ENCODE measurements at regions not wholly inside any gene's neighbourhood (a gene's known extent, or its start where the extent isn't known, plus 50 kb on each side); places are given as distances from the start of the nearest gene placed in this dataset.
"Not testable (repeated sequence)": the region's sequence is repeated elsewhere in the genome, so short reads cannot be mapped to it uniquely, and the experiment has no call there.

DNA sequence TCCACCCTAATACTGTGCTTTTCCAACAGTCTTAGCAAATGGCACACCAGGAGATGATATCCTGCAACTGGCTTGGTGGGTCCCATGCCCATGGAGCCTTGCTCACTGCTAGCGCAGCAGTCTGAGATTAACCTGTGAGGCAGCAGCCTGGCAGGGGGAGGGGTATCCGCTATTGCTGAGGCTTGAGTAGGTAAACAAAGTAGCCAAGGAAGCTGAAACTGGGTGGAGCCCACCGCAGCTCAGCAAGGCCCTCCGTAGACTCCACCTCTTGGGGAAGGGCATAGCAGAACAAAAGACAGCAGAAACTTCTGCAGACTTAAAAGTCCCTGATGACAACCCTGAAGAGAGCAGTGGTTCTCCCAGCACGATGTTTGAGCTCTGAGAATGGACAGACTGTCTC is 399.0 kb downstream of the CCSER2 start:
- TF ChIP-seq, protein P1, sequence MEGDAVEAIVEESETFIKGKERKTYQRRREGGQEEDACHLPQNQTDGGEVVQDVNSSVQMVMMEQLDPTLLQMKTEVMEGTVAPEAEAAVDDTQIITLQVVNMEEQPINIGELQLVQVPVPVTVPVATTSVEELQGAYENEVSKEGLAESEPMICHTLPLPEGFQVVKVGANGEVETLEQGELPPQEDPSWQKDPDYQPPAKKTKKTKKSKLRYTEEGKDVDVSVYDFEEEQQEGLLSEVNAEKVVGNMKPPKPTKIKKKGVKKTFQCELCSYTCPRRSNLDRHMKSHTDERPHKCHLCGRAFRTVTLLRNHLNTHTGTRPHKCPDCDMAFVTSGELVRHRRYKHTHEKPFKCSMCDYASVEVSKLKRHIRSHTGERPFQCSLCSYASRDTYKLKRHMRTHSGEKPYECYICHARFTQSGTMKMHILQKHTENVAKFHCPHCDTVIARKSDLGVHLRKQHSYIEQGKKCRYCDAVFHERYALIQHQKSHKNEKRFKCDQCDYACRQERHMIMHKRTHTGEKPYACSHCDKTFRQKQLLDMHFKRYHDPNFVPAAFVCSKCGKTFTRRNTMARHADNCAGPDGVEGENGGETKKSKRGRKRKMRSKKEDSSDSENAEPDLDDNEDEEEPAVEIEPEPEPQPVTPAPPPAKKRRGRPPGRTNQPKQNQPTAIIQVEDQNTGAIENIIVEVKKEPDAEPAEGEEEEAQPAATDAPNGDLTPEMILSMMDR (IDR thresholded peaks at IDR 0.05; ENCODE audit: borderline replicate concordance, extremely low read depth, insufficient read depth): no peak
- no peak for FAIRE-seq
- H3K9ac ChIP-seq (ENCODE audit: low read length in 3 of 3): no peak overlapping the region

DNA sequence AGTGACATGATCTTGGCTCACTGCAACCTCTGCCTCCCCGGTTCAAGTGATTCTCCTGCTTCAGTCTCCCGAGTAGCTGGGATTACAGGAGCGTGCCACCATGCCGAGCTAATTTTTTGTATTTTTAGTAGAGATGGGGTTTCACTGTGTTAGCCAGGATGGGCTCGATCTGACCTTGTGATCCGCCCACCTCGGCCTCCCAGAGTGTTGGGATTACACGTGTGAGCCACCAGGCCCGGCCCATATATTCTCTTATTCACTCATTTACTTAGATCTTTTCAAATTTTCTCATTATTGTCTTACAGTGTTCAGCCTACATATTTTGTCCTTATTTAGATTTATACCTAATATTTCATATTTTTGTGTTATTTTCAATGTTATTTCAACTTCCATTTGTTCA is 410.7 kb downstream of the CCSER2 start:
- H3K27ac ChIP-seq (ENCODE audit: low read depth in 2 of 2, low read length in 2 of 2); H3K27me3 ChIP-seq (ENCODE audit: control insufficient read depth, insufficient read depth, low read length); H3K9me3 ChIP-seq (ENCODE audit: control insufficient read depth in 2 of 3, insufficient read depth in 1 of 3, low read length in 3 of 3); H3K4me1 ChIP-seq (ENCODE audit: control insufficient read depth in 2 of 3, insufficient read depth in 2 of 3, low read depth in 1 of 3, low read length in 3 of 3); intact Hi-C loops (cut with DNase I); H3K9ac ChIP-seq (ENCODE audit: low read length in 3 of 3); H3K36me3 ChIP-seq (ENCODE audit: control insufficient read depth in 2 of 3, insufficient read depth in 3 of 3, low read length in 3 of 3); DNase-seq; FAIRE-seq; H3K4me3 ChIP-seq (ENCODE audit: low read length in 3 of 3): not testable (repeated sequence)

More for the DNA sequence above, 399.0 kb downstream of the CCSER2 start:
- Histone ChIP-seq H3K36me3 (ENCODE audit: control insufficient read depth in 2 of 3, insufficient read depth in 3 of 3, low read length in 3 of 3) (no peaks in the 10 kb centered on the region), H3K4me1 (ENCODE audit: control insufficient read depth in 2 of 3, insufficient read depth in 2 of 3, low read depth in 1 of 3, low read length in 3 of 3) (no peaks in the 10 kb centered on the region), H3K27ac (ENCODE audit: low read depth in 2 of 2, low read length in 2 of 2) (no peak overlapping the region), H3K27me3 (ENCODE audit: control insufficient read depth, insufficient read depth, low read length) (no peaks in the 10 kb centered on the region), H3K9me3 (ENCODE audit: control insufficient read depth in 2 of 3, insufficient read depth in 1 of 3, low read length in 3 of 3) (no peaks in the 10 kb centered on the region), H3K4me3 (ENCODE audit: low read length in 3 of 3) (no peak overlapping the region)
- intact Hi-C loops (cut with DNase I): no loop called here
- DNase-seq: peak in 1 of 5 donors; percentile 54

DNA sequence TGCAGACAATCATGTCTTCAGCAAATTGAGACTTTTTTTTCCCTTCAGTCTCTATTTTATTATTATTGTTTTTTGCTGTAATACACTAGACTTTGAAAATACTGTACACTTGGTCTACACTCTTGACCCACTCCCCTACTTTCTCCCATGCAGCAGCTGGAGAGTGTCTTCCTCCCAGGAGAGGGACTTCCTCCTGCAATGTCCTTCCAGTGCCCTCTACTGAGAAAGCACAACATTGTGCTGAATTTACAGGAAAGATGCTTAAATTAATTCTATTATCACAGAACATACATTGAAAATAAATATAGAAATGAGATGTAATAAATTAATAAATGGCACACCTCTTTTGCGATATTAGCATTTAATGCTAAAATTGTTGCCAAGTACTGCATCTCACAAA is 411.3 kb downstream of the CCSER2 start:
- no peak overlapping the region for H3K27ac ChIP-seq (ENCODE audit: low read depth in 2 of 2, low read length in 2 of 2)
- no peak overlapping the region for H3K9ac ChIP-seq (ENCODE audit: low read length in 3 of 3)
- H3K27me3 ChIP-seq (ENCODE audit: control insufficient read depth, insufficient read depth, low read length): no peaks in the 10 kb centered on the region
- DNase-seq (peak in 1 of 5 donors; percentile 31), FAIRE-seq (no peak)
- H3K9me3 ChIP-seq (ENCODE audit: control insufficient read depth in 2 of 3, insufficient read depth in 1 of 3, low read length in 3 of 3): peaks cover 0 to 2% (median 0%) of the 10 kb centered on the region in 3 donors
- intact Hi-C loops (cut with DNase I): no loop called here
- H3K4me1 ChIP-seq (ENCODE audit: control insufficient read depth in 2 of 3, insufficient read depth in 2 of 3, low read depth in 1 of 3, low read length in 3 of 3): no peaks in the 10 kb centered on the region
- H3K36me3 ChIP-seq (ENCODE audit: control insufficient read depth in 2 of 3, insufficient read depth in 3 of 3, low read length in 3 of 3): no peaks in the 10 kb centered on the region
- H3K4me3 ChIP-seq (ENCODE audit: low read length in 3 of 3): no peak overlapping the region
- TF ChIP-seq, protein P1 (IDR thresholded peaks at IDR 0.05; ENCODE audit: borderline replicate concordance, extremely low read depth, insufficient read depth): no peak

DNA sequence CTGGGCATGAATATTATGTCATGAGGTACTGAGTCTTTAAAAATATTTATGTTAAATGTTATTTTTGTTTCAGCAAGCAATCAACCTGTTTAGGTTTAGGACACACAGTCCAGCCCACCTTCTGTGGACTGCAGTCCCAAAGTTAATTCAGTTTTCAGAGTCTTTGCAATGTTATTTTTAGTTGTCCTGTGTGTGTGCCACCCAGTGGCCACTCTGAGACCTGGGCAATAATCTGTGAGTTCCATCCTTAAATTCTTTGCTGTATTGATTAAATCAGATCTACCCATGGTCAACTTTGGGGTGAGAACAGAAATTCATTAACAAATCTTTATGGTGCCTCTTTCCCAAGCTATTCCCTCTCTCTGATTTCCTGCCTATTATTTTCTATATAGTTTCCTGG is 415.1 kb downstream of the CCSER2 start:
- no peak overlapping the region for H3K27ac ChIP-seq (ENCODE audit: low read depth in 2 of 2, low read length in 2 of 2)
- FAIRE-seq (no peak), DNase-seq (no peak)
- H3K36me3 ChIP-seq (ENCODE audit: control insufficient read depth in 2 of 3, insufficient read depth in 3 of 3, low read length in 3 of 3): no peaks in the 10 kb centered on the region
- H3K9me3 ChIP-seq (ENCODE audit: control insufficient read depth in 2 of 3, insufficient read depth in 1 of 3, low read length in 3 of 3): peaks cover 0 to 2% (median 0%) of the 10 kb centered on the region in 3 donors
- intact Hi-C loops (cut with DNase I): no loop called here
- no peaks in the 10 kb centered on the region for H3K27me3 ChIP-seq (ENCODE audit: control insufficient read depth, insufficient read depth, low read length)
- no peaks in the 10 kb centered on the region for H3K4me1 ChIP-seq (ENCODE audit: control insufficient read depth in 2 of 3, insufficient read depth in 2 of 3, low read depth in 1 of 3, low read length in 3 of 3)
- TF ChIP-seq, protein P1 (IDR thresholded peaks at IDR 0.05; ENCODE audit: borderline replicate concordance, extremely low read depth, insufficient read depth): peak; percentile 26
- no peak overlapping the region for H3K9ac ChIP-seq (ENCODE audit: low read length in 3 of 3)
- H3K4me3 ChIP-seq (ENCODE audit: low read length in 3 of 3): no peak overlapping the region

Measured in kidney (tissue), 13 donors.